Glomerular visceral epithelial cell (primary cell): ENCODE measurements at regions not wholly inside any gene's neighbourhood (a gene's known extent, or its start where the extent isn't known, plus 50 kb on each side); places are given as distances from the start of the nearest gene placed in this dataset.
"Not testable (repeated sequence)": the region's sequence is repeated elsewhere in the genome, so short reads cannot be mapped to it uniquely, and the experiment has no call there.

Experiments
- DNase-seq: peaks from one replicate; pipeline ENCODE4 v3.0.0-alpha.2; 2016; ENCODE audit errors: extremely low spot score

- no peak for DNase-seq
These were observed 122.9 kb upstream of the SMURF2 start for GRCh38 chr17:64785011-64785421.

GRCh38 chr17:64784353-64785010, 122.4 kb upstream of the SMURF2 start:
- no peak for DNase-seq

GRCh38 chr17:64783556-64784352, 121.6 kb upstream of the SMURF2 start:
- no peak for DNase-seq

- DNase-seq = no peak
These were observed 120.9 kb upstream of the SMURF2 start for GRCh38 chr17:64783031-64783461.

GRCh38 chr17:64781810-64782555, 119.9 kb upstream of the SMURF2 start:
- DNase-seq = no peak

- peak; percentile 65 for DNase-seq
These were observed 119.1 kb upstream of the SMURF2 start for GRCh38 chr17:64781014-64781756.

GRCh38 chr17:64780096-64781013, 118.2 kb upstream of the SMURF2 start:
- DNase-seq = peak; percentile 65

- DNase-seq = no peak
These were observed 117.4 kb upstream of the SMURF2 start for GRCh38 chr17:64779376-64780095.

- not testable (repeated sequence) for DNase-seq
These were observed 116.9 kb upstream of the SMURF2 start for GRCh38 chr17:64779098-64779375.

- no peak for DNase-seq
These were observed 116.4 kb upstream of the SMURF2 start for GRCh38 chr17:64778240-64779097.

- DNase-seq = no peak
These were observed 115.5 kb upstream of the SMURF2 start for GRCh38 chr17:64777415-64778239.

- DNase-seq = peak; percentile 78
These were observed 114.8 kb upstream of the SMURF2 start for GRCh38 chr17:64776720-64777414.

GRCh38 chr17:64775701-64776570, 113.8 kb upstream of the SMURF2 start:
- DNase-seq = no peak

GRCh38 chr17:64774888-64775540, 112.9 kb upstream of the SMURF2 start:
- no peak for DNase-seq

- DNase-seq = peak; percentile 93
These were observed 112.0 kb upstream of the SMURF2 start for GRCh38 chr17:64773836-64774761.
